ENCODE measurements at regions not wholly inside any gene's neighbourhood (a gene's known extent, or its start where the extent isn't known, plus 50 kb on each side); places are given as distances from the start of the nearest gene placed in this dataset.

DNA sequence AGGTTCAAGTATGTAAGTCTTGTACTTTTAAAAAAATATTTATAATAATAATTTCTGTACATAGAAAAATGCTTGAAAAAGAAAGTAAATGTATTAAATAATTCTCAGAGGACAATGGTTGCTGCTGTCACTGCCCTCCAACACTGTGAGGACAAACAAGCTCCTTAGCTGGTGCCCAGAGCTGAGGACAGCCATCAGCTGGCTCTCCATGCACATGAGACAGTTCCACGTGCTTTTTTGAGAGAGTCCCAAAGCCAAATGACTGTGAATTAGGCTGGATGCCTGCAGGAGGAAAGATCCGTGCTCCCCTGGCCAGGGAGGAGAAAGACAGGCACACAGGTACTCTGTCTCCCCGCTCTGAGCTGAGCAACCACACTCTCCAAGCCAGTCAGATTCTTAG is 115.5 kb upstream of the IRX5 start:
- TF ChIP-seq, protein P1, sequence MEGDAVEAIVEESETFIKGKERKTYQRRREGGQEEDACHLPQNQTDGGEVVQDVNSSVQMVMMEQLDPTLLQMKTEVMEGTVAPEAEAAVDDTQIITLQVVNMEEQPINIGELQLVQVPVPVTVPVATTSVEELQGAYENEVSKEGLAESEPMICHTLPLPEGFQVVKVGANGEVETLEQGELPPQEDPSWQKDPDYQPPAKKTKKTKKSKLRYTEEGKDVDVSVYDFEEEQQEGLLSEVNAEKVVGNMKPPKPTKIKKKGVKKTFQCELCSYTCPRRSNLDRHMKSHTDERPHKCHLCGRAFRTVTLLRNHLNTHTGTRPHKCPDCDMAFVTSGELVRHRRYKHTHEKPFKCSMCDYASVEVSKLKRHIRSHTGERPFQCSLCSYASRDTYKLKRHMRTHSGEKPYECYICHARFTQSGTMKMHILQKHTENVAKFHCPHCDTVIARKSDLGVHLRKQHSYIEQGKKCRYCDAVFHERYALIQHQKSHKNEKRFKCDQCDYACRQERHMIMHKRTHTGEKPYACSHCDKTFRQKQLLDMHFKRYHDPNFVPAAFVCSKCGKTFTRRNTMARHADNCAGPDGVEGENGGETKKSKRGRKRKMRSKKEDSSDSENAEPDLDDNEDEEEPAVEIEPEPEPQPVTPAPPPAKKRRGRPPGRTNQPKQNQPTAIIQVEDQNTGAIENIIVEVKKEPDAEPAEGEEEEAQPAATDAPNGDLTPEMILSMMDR (IDR thresholded peaks at IDR 0.05; ENCODE audit: control insufficient read depth, extremely low read depth, insufficient read depth), result no peak
- H3K4me3 ChIP-seq (ENCODE audit: low read depth, low read length), result no peak overlapping the region
- no peak for DNase-seq (ENCODE audit: low read depth)

GRCh38 chr16:54813778-54814177 is 116.9 kb upstream of the IRX5 start:
- no peak for DNase-seq (ENCODE audit: low read depth)
- no peak overlapping the region for H3K4me3 ChIP-seq (ENCODE audit: low read depth, low read length)
- TF ChIP-seq, protein P1 (IDR thresholded peaks at IDR 0.05; ENCODE audit: control insufficient read depth, extremely low read depth, insufficient read depth), result no peak

DNA sequence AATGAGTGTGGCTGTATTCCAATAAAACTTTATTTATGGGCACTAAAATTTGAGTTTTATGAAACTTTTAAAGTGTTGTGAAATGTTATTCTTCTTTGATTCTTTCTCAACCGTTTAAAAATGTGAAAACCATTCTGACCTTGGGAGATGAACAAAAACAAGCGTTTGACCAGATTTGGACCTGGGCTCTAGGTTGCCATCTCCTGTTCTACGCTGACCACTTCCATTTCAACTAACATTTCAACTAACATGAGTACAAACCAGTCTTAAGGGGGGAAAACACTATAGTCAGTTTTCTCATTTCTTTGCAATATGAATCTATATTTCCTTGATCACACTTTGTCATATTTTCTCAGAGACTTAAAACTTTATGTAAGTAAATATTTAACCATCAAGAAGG is 118.4 kb upstream of the IRX5 start:
- TF ChIP-seq, protein P1 (IDR thresholded peaks at IDR 0.05; ENCODE audit: control insufficient read depth, extremely low read depth, insufficient read depth), result peak; percentile 55
- H3K4me3 ChIP-seq (ENCODE audit: low read depth, low read length), result no peak overlapping the region
- peak; percentile 1 for DNase-seq (ENCODE audit: low read depth)

DNA sequence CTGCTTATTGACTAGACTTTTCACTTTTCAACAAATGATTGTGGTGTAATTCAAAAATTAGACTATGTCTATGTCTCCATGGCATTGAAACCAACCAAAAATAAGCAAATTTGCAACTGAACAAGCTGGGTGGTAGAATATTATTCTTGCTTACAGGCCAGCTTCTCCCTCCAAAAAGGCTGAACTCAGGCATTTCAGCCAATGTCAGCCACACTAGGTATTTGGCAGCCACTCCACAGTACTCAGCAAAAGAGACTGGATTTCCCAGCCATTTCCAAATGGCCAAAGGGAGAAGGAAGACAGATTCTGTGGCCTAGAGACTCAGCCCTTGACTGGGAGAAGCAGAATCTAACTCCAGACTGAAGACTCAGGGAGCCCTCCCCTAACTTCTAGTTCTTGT is 121.8 kb upstream of the IRX5 start:
- H3K4me3 ChIP-seq (ENCODE audit: low read depth, low read length), result no peak overlapping the region
- DNase-seq (ENCODE audit: low read depth), result no peak
- TF ChIP-seq, protein P1 (IDR thresholded peaks at IDR 0.05; ENCODE audit: control insufficient read depth, extremely low read depth, insufficient read depth), result no peak

DNA sequence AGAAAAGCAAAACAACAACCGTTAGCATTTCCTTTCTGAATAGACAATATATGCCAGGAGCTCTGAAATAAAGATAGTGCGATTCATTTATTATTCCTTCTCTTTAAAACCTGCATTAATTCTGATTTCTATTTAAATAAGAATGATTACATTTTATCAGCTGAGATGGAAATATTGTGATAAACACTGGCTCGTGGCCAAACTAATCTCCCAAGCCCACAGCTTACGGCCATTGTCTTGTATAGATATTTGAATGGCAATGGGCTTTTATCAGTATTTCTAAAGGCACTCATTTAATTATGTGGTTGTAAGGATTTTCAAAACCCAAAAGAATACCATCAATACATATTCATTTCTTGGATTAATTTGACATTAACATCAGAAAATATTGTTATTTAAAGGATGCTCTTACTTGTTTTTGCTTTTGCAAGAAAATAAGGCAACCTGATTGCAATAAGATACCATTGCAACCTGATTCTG is 123.7 kb upstream of the IRX5 start:
- TF ChIP-seq, protein P1 (IDR thresholded peaks at IDR 0.05; ENCODE audit: control insufficient read depth, extremely low read depth, insufficient read depth), result no peak
- H3K4me3 ChIP-seq (ENCODE audit: low read depth, low read length), result no peak overlapping the region
- no peak for DNase-seq (ENCODE audit: low read depth)

- TF ChIP-seq, protein P1 (IDR thresholded peaks at IDR 0.05; ENCODE audit: control insufficient read depth, extremely low read depth, insufficient read depth), result no peak
- H3K4me3 ChIP-seq (ENCODE audit: low read depth, low read length), result no peak overlapping the region
- no peak for DNase-seq (ENCODE audit: low read depth)
Measured at GRCh38 chr16:54806378-54806777, 124.3 kb upstream of the IRX5 start.

DNA sequence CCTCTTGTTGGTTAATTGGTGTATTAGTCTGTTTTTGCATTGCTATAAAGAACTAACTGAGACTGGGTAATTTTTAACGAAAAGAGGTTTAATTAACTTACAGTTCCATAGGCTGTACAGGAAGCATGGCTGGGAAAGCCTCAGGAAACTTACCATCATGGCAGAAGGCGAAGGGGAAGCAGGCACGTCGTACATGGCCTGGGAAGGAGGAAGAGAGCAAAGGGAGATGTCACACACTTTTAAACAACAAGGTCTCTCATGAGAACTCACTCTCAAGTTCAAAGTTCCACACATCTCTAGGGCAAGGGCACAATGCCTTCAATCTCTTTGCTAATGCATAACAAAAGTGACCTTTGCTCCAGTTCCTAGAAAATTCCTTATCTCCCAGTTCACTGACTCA is 125.0 kb upstream of the IRX5 start:
- TF ChIP-seq, protein P1 (IDR thresholded peaks at IDR 0.05; ENCODE audit: control insufficient read depth, extremely low read depth, insufficient read depth), result no peak
- DNase-seq (ENCODE audit: low read depth), result no peak
- no peak overlapping the region for H3K4me3 ChIP-seq (ENCODE audit: low read depth, low read length)

Data from LNCaP clone FGC (cell line).